Central memory CD4-positive, alpha-beta T cell (primary cell): ENCODE measurements at regions not wholly inside any gene's neighbourhood (a gene's known extent, or its start where the extent isn't known, plus 50 kb on each side); places are given as distances from the start of the nearest gene placed in this dataset.
"Not testable (repeated sequence)": the region's sequence is repeated elsewhere in the genome, so short reads cannot be mapped to it uniquely, and the experiment has no call there.

ENCODE experiments used
- DNase-seq: peaks from one replicate; pipeline ENCODE4 v3.0.0; 2022

DNA sequence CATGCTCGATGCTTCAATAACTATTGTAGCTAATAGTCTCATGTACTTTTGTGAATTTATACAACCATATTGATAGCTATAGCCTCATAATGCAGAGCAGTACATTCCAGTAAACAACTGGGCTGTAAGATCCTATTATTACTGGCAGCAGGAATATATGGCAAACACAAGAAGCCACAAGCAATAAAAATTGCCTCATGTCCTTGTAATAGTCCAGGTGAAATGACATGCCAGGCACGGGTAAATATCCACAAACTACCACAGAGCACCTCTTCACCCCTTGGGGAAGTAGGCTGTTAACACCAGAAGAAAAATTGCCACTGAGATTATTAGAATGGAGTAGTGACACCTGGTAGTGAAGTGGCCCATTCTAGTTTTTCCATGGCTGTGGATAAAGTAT lies 158.3 kb downstream of the MTX2 start:
- DNase-seq: no peak

DNA sequence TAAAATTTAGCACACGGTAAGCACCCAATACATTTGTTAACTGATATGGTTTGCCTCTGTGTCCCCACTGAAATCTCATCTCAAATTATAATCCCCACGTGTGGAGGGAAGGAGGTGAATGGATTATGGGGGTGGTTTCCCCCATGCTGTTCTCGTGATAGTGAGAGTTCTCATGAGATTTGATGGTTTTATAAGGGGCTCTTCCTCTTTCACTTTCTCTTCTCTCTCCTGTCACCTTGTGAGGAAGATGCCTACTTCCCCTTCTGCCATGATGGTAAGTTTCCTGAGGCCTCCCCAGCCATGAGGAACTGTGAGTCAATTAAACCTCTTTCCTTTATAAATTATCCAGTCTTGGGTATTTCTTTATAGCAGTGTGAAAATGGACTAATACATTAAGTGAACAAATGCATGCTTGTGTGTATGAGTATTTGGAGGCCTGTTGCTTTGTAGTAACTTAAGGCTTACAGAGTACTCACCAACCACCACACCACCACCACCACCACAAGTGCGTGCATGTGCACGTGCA lies 159.8 kb downstream of the MTX2 start:
- not testable (repeated sequence) for DNase-seq

DNA sequence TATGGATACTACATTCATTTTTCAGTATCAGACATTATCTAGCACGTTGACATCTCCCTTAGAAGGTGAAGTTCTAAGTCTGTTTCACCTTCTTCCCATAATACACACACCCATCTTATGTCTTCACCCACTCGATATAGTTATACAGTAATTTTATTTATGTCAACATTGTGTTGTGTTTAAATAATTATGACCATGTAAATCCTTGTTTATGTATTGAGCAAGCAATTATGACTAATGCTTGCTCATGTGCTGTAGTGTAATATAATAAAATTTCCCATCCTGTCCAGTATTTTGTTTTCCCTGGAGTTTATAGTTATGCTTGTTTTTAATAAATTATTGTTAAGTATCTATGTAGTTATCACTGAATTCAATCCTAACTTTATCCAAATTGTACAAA lies 163.2 kb downstream of the MTX2 start:
- DNase-seq: no peak

DNA sequence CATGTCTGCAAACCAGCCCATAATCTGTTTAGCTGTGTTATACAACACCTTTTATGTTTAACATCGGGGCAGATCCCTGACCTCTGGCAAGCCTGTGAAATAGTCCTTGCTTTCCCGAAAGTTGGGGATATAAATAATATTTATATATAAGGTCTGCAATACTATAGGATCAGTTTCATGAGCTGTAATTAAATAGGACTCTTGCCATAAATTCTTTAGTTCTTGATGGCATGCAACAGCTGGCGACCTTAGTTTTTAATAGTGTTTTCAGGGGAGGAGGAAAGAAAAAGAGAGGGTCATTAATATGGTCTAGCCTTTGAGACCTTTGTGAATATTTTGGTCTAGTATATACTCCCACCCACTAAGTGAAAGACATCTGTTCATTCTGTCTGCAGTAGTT lies 166.5 kb downstream of the MTX2 start:
- DNase-seq: no peak

DNA sequence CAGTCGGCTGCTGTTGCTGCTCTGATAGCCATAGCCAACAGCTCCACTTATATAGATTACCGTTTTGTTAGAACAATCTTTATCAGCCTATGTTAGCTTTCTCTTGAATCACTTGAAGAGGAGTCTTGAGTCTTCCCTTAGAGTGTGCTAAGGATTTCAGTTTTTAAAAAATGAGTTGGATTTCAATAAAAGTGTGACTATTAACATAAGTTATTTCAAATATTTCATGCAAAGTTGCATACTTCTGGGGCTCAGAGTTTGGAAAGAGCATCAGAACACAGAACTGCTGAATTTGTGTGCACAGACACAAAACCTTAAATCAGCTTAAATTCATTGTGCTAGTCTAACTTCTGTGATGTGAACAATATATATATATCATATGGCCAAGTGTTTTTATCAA lies 174.7 kb downstream of the MTX2 start:
- no peak for DNase-seq

DNA sequence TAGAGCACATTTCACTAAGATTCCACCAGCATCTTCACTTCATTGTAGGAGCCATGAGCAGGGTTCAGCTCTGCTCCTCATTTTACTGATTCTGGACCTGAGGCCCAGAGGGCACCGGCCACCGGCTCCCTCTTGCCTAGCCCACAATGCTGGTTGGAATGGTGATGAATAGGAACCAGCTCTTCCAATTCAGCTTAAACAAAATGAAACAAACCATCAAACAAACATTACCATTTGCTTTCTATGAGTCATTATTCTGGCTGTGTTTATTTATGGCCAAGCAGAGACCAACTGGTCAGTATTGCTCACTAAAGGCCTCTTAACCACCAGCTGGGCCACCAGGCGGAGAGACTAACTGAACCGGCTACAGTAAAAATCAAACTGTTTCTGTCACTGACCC lies 176.7 kb downstream of the MTX2 start:
- DNase-seq: no peak

DNA sequence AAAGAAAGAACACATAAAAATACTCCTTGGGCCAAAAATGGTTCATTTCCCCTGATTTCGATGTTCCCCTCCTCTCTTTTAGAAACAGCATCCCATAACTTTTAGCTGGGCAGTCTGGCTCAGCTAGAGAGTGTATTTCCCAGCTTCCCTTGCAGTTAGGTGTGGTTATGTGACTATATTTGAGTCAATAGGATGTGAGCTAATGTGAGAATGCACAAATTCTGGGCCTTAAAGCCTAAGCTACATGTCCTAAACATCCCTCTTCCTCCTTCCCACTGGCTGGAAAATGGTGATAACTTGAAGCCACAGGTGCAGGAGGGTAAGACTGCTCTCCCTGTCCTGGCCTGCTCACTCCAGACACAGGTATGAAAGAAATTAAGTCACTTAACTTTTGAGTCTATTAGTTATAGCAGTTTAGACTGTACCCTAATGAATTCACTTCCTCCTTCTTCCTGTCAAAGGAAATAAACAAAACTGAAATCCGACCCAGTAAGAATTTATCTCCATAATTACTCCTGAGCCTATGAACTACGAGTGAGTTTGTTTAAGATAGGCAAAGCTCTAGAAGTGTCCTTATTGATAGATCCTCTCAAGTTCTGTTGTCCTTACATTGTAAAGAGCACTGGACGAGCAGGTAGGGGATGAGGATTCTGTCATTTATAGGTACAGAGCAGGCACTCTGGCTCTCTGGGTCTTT lies 177.6 kb downstream of the MTX2 start:
- no peak for DNase-seq

DNA sequence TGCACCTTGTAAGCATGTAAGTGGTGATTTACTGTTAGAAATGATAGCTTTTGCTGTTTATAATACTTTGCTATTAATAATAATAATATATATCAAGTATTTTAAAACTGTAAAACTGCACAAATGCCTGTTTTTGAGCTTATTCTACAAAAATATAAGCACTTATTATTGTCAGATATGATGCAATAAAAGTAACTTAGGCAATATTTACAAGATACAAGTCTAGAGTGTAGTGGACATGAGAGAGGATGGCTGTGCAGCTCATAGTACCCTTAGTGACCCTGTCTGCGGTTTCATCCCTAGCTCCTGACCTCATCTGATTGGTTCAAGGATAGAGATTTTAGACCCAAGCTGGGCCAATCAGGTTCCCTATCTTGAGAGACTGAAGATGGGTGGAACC lies 178.4 kb downstream of the MTX2 start:
- DNase-seq: no peak

DNA sequence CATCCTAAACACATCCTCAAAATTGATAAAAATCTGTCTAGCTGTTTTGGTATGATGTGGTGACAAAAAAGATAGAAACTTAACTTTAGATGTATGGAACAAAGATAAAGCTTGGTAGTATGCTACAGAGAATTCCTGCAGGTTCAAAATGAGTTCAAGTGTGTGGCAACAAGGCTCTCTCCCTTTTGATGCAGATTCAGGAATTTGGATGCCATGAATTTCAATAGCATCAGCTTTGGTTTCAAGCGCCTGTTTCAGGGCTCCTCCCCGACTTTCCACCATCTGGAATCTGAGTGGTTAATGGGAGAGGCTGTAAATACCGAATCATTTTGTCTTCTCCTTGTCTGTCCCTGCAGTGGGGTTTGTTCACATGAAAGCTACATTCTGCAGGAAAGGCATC lies 180.6 kb downstream of the MTX2 start:
- DNase-seq: no peak

DNA sequence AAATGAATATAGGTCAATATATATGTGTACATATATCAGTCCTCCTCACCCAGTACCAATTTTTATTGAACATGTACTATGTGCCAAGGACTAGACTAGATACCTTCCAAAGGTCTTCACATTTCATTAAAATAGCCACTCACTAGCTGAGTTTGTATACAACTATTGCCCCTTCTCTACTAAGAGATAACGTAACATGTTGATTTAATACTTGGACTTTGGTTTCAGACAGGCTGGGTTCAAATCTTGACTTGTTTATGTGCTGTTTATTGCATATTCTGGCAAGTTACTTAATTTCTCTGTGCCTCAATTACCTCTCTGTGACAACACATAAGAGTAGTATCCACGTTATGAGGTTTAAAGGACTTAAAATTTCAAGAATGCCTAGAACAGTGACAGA lies 184.5 kb downstream of the MTX2 start:
- no peak for DNase-seq

DNA sequence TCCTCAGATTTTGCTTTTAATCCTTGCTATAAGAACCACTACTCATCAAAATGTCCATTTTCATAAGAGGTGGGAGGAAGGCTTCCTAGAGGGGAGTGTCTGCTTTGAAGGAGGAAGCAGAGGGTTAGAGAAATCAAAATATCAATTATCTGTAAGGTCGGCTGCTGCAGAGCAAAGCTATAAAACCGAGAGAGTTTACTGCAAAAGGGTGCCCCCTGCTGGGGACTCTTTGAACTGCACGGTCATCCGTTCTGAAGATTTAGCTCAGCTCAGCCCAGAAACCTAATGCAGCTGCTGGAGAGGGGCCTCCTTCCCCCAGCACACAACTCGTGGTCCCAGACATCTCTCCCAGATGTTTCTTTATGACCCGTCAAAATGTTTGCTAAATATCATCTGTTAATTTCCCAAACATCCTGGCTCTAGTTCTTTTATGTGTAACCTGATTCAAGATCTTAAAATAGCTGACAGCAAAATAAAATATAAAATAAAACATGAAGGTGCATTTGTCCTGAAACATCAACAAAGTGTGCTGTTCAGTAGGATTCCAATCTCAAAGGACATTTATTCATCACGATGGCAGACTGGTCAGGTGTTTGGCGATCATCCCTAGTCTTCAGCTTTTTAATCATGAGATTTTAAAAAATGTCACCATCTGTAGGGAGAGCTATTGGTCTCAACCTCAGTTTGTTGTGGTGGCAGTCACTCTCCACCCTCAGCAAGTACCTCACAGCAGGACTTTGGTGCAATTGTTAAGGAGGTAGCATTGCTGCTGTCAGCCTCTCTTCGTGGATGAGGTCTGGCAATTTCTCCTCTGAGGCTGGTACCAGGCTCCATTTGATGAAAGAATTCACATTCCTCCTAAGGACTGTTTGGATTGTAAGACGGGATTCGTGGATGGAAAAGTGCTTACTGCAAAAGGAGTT lies 185.9 kb downstream of the MTX2 start:
- DNase-seq: peak; percentile 57

DNA sequence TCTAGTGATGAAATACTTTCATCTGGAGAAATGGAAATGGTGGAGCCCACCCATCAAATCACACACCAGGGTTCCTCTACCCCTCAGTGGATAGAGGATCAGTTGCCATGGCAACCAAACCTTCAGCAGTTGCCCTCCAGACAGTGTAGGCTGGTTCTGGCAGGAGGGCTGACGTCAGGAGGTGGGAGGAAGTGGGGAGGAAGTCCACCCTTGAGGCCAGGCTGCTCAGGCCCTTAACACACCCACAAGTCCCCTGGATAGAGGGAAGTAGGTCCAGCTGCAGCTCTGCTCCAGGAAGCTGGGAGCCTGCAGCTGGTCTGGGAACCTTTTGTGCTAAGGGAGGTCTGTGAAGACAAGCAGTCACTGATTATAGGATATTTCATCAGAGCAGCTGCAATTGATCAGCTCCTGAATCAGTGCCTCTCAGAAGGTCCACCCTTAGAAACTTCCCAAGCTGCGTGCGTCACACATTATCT lies 186.6 kb downstream of the MTX2 start:
- no peak for DNase-seq

DNA sequence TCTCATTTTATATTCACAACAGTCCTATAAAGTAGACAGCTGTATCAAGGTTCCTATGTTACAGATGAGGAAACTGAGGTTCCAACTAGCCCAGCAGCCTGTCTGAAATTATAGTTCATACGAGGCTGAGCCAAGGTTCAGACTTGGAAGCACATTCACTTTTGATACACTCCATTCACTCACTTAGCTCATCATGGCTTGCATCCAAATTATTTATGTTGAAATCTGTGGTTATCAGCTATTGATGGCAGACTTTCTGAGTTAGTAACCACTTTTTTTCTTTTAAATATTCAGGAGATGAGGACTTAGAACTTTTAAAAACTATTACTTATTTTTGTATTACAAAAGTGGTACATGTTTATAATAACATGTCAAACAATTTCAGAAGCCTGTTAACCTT lies 188.2 kb downstream of the MTX2 start:
- no peak for DNase-seq

DNA sequence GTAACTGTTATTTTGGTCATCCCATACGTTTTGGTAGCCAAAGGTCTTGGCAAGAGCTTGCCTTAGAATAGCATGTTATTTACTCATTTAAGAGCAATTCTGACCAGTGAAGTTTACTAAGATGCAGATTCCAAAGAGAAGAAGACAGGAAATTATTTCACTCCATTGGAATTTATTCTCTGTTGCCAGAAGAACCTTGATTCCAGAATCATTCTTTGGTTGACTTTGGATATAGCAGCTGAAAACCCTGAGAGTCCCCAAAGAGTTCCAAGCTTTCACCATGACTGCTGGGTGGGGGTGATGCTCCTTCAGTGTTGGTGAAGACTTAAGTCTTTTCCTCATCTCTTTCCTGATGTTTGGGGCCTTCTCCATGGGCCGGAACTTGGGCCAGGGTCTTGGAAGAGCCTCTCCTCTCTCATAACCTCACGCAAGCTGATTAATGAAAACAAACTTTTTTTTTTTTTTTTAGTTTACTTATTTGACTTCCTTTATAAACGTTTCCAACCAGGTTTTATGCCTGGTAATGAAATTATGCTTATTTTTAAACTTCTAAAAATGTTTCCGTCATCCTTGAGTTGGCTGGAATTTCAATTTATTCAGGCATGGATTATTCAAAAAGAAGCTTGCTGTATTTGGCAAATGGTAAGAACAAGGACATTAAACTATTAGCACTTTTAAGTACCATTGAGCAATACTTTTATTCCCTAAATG lies 192.0 kb downstream of the MTX2 start:
- no peak for DNase-seq

DNA sequence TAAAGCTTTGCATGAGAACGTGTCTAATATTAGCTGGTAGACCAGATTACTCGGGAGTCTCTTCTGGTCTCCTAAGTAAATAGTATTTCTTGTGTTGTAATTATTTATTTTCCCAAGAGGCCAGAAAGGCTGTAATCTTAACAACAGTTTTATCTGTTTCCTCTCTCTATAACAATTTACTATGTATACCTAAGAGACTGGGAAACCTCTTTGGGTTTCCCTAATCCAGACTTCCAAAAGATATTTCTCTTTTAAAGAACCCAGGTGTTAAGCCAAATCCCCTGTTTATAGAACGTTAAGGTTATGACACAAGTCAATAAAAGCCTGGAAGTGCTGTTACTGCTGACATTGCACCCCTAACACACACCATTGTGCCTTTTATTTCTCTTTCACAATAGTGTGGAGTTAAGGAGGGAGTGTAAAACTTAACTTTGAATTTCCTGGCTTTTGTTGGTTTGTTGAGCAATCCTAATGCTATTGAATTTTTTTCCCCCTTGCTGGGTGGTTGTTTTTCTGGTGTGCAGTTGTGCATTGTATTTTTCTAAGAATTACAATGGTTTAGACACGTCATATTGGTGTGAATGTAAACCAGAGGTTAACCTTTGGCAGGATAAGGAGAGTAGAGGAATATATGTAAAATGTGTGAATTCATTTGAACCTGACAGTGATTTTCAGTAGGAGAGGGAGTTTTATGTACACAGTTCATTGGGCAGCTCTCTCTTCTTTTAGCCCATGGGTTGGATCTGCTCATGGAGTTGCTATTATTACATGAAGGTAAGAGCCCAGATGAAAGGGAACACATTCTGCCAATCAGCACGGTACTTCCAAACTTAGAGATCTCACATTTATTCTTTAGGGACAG lies 192.8 kb downstream of the MTX2 start:
- DNase-seq: no peak

DNA sequence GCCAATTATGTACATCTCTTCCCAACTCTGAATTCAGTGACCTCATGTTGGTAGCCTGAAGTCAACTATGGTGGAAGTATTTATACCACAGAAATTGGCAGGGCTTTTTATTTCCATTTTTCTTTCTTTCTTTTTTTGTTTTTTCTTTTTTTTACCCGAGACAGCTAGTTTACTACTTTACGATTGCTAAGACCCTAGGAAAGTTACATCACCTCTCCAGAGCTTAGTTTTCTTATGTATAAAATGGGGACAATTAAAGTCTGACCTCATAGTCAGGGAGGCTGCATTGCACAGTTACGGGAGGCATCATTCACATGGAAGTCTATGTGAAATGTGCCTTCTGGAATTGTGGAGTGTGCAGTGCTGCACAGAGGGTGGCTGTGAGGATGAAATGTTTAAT lies 194.3 kb downstream of the MTX2 start:
- DNase-seq: no peak

DNA sequence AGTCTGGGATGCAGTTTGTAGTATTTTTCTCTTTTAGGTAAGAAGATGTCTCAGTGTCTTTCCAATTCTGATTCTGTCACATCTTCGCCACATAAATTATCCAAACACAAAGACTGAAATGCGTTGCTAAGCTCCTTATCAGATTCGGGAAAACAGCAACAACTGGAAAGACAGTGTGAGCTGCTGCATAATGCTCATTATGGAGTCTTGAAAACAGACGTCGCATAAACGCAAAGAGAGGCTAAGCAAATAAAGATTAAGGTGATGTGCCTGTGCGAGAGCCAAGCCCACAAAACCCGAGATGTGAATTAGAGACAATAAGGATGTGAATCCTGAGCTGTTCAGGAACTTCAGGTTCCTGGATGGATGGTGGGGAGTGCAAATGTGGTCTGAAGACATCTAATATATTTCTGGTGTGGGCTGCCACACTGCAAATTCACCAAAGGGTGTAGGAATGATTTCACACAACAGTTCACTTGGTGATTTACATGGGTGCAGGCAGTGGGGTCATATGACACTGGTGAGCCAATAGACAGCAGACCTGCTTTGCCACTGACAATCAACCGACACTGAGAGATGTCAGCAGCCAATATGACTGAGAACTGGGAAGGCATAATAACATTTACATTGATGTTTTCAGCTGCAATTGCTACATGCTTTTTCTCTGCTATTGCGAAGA lies 195.8 kb downstream of the MTX2 start:
- no peak for DNase-seq

DNA sequence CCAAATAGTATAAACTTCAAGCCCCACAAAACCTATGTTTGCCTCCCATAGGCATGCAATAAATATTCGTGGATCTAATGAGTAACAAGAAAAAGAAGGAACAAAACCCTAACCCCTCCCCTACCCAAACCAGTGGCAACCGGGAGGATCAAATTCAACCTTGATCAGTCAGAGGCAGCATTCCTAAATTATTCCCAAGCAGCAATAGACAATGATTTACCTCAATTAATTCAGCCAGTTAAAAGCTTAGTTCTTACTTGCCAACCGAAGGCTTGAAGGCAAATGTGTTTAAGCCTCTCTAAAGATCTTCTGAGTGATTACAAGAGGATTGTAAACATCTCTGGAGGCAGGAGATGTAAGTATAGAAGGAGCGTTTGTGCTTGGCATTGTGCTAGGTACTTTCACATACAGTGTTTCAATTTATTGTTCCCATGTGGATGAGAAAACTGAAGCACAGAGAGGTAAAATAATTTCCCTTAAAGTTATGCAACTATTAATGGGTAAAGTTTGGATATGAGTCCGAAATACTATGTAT lies 197.7 kb downstream of the MTX2 start:
- no peak for DNase-seq

DNA sequence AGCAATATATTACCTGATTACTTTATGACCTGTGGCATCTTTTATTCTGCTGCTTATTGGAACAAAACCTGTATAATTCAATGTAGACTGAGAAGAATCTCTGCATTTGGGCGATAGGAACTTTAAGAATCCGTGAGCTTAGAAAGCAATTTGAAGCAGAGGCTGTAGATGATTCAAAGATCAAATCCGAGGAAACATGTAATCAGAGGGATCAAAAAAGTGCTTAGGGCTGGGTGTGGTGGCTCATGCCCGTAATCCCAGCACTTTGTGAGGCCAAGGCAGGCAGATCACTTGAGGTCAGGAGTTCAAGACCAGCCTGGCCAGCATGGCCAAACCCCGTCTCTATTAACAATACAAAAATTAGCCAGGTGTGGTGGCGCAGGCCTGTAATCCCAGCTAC lies 198.4 kb downstream of the MTX2 start:
- DNase-seq: no peak

DNA sequence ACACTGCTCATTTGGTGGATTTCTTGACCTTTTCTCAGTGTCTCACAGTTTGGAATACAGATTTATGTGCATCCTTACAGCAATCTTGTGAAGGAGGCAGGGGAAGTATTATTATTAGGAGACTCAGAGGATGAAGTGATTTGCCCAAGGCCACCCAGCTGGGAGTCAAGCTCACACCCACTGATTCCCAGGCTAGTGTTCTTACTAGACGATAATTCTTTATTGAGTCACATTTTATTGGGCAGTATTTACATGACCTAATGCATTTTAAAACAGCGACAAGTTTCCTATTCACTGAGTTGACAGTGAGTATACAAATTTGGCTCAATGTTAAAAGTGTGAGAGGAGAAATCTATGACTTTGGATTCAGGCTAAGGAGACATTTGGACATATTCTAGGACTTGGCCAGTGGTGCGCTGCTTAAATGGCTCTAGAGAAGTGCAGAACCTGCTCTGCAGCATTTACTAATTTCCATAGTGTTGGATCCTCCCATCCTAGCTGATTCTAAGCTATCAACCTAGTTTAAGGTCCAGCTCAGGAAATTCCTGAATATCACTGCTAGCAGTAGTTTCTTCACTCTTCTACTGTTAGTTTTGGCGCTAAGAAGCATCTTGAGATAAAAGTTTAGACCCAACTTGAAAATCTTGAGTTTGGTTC lies 199.3 kb downstream of the MTX2 start:
- DNase-seq: no peak

DNA sequence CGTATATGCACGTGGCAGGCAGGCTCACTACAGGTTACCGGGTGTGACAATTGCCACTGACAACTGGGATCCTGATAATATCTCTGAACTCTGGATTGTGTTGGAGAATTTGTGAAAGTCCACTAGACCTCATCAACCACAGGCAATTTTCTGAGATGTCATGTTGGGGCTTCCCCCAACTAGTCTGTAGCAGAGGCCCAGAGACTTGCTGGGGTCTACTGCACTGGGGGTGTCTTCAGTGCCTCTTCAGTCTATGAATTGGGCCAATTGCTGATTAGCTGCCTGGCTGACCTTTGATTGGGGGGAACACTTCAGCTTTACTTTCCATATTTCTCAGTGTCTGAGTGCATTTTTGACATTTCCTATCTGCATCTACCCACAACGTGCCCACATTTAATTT lies 201.5 kb downstream of the MTX2 start:
- DNase-seq: no peak
